HepG2 (cell line): ENCODE measurements at regions not wholly inside any gene's neighbourhood (a gene's known extent, or its start where the extent isn't known, plus 50 kb on each side); places are given as distances from the start of the nearest gene placed in this dataset.

Experiments used
- ATAC-seq: fragments of 200-7000 bp; cut with Tn5 transposase; 3 replicates; pipeline ENCODE4 v1.9.1; 2020; ENCODE audit warnings: mild to moderate bottlenecking, moderate library complexity
- BruUV-seq: library from RNA; stranded (reverse); fragments of 400-500 nt; replicated peaks from 2 replicates; lab custom pipeline; 2021; lab: Mats Ljungman, UMichigan
- CTCF ChIA-PET: fragments of 300-600 bp; formaldehyde crosslinking; extraction: SDS; loops from one replicate; lab custom pipeline; 2021; ENCODE audit warnings: low total read pairs, inconsistent platforms, low intra/inter-chr PET ratio; lab: Yijun Ruan, JAX
- POLR2A ChIA-PET: fragments of 350-600 bp; sonication (Branson Sonifier 250); formaldehyde crosslinking; loops from one replicate; lab custom pipeline; 2020; ENCODE audit warnings: antibody characterized with exemption, inconsistent platforms; lab: Yijun Ruan, JAX
- DNase-seq: peaks from one replicate; pipeline ENCODE4 v3.0.0-alpha.2; 2015; ENCODE audit warnings: low spot score
- FAIRE-seq: peaks from 3 replicates; lab custom pipeline; 2011; peaks lifted over from hg19 to GRCh38; lab: Jason Lieb, UNC
- H2AFZ ChIP-seq: one replicate; pipeline ENCODE4 v1.6.1; 2011; ENCODE audit warnings: low read length, inconsistent platforms
- H3K27ac ChIP-seq: fragments of 300-600 bp; 3 replicates; pipeline ENCODE4 v1.8.0; 2011; ENCODE audit warnings: mixed run types, mild to moderate bottlenecking, mixed read lengths, low read length, inconsistent platforms; ENCODE audit not compliant: insufficient read depth; ENCODE audit errors: extremely low read length
- H3K27me3 ChIP-seq, 2 experiments: fragments of 200-600 bp in 1 of 2; 2 replicates in 1 of 2; 3 replicates in 1 of 2; pipeline versions ENCODE4 v1.6.0 to v1.8.0; 2011; ENCODE audit warnings: low read length in 2 of 2, mild to moderate bottlenecking in 2 of 2, moderate library complexity in 2 of 2, inconsistent platforms in 1 of 2; ENCODE audit not compliant: insufficient read depth in 2 of 2, control insufficient read depth in 1 of 2
- H3K36me3 ChIP-seq, 2 experiments: fragments of 200-600 bp in 1 of 2; replicated peaks in 1 of 2; 2 replicates in 1 of 2; 3 replicates in 1 of 2; pipeline versions ENCODE4 v1.5.1 to v1.8.0; 2011; ENCODE audit warnings: low read length in 2 of 2, inconsistent platforms in 1 of 2; ENCODE audit not compliant: insufficient read depth in 2 of 2, control insufficient read depth in 1 of 2
- H3K4me1 ChIP-seq: 2 replicates; pipeline ENCODE4 v1.5.1; 2012; ENCODE audit warnings: low read length, inconsistent platforms; ENCODE audit not compliant: insufficient read depth
- H3K4me2 ChIP-seq: 2 replicates; pipeline ENCODE4 v1.6.0; 2011; ENCODE audit warnings: low read depth, low read length, inconsistent platforms
- H3K4me3 ChIP-seq, 3 experiments: fragments of 200-600 bp in 1 of 3; sonication (generic), shearing (Covaris generic) in 1 of 3; replicated peaks in 1 of 3; 2 replicates each; pipeline ENCODE4 v1.5.1; 2011 to 2016; ENCODE audit warnings: low read length in 3 of 3, inconsistent platforms in 2 of 3, low read depth in 2 of 3, mild to moderate bottlenecking in 2 of 3, control low read depth in 1 of 3, mixed read lengths in 1 of 3; ENCODE audit not compliant: insufficient read depth in 1 of 3
- H3K79me2 ChIP-seq: one replicate; pipeline ENCODE4 v1.6.1; 2011; ENCODE audit warnings: low read length, inconsistent platforms; ENCODE audit not compliant: insufficient read depth
- H3K9ac ChIP-seq: 2 replicates; pipeline ENCODE4 v1.6.0; 2011; ENCODE audit warnings: mild to moderate bottlenecking, low read depth, low read length, inconsistent platforms; ENCODE audit not compliant: insufficient read depth
- H3K9me3 ChIP-seq: 2 replicates; pipeline ENCODE4 v1.5.1; 2012; ENCODE audit warnings: mild to moderate bottlenecking, low read length
- H4K20me1 ChIP-seq: 2 replicates; pipeline ENCODE4 v1.6.0; 2011; ENCODE audit warnings: inconsistent platforms, mild to moderate bottlenecking, low read length, moderate library complexity; ENCODE audit not compliant: insufficient read depth
- BRD4 ChIP-seq: sonication (generic); formaldehyde crosslinking; IDR thresholded peaks from 2 replicates; pipeline ENCODE4 v1.4.0; 2020; ENCODE audit warnings: missing genetic modification reagents
- GTF2F1 ChIP-seq: fragments of 150-350 bp; IDR thresholded peaks from 2 replicates; pipeline ENCODE4 v1.6.1; 2014; ENCODE audit warnings: low read length
- HNF1B ChIP-seq: sonication (generic); formaldehyde crosslinking; IDR thresholded peaks from 2 replicates; pipeline ENCODE4 v1.5.1; 2020; ENCODE audit warnings: mild to moderate bottlenecking, moderate library complexity, missing genetic modification reagents
- MAF1 ChIP-seq: sonication (generic); formaldehyde crosslinking; IDR thresholded peaks from 2 replicates; pipeline ENCODE4 v1.5.0; 2020; ENCODE audit warnings: missing genetic modification reagents, borderline replicate concordance
- RARG ChIP-seq: sonication (generic); formaldehyde crosslinking; IDR thresholded peaks from 2 replicates; pipeline ENCODE4 v1.4.0; 2020; ENCODE audit warnings: low read depth, mild to moderate bottlenecking, missing genetic modification reagents
- RXRB ChIP-seq: IDR thresholded peaks from 2 replicates; pipeline ENCODE4 v1.6.1; 2016; ENCODE audit warnings: borderline replicate concordance, missing genetic modification reagents, missing compliant biosample characterization
- SCMH1 ChIP-seq: sonication (generic); formaldehyde crosslinking; IDR thresholded peaks from 2 replicates; pipeline ENCODE4 v1.9.0; 2021; ENCODE audit warnings: missing genetic modification reagents, mild to moderate bottlenecking, borderline replicate concordance
- SNAPC4 ChIP-seq: sonication (generic); formaldehyde crosslinking; IDR thresholded peaks from 2 replicates; pipeline ENCODE4 v1.4.0; 2020; ENCODE audit warnings: mild to moderate bottlenecking, missing genetic modification reagents
- TOPORS ChIP-seq: sonication (generic); formaldehyde crosslinking; IDR thresholded peaks from 2 replicates; pipeline ENCODE4 v1.8.0; 2023; ENCODE audit warnings: mild to moderate bottlenecking, missing genetic modification reagents
- TRIM24 ChIP-seq: sonication (generic); formaldehyde crosslinking; IDR thresholded peaks from 2 replicates; pipeline ENCODE4 v1.8.0; 2022; ENCODE audit warnings: mild to moderate bottlenecking, missing genetic modification reagents
- ZNF230 ChIP-seq: sonication (generic); formaldehyde crosslinking; IDR thresholded peaks from 2 replicates; pipeline ENCODE4 v1.4.0; 2020; ENCODE audit warnings: mild to moderate bottlenecking, missing genetic modification reagents
- ZNF276 ChIP-seq: sonication (generic); formaldehyde crosslinking; IDR thresholded peaks from 2 replicates; pipeline ENCODE4 v1.4.0; 2020; ENCODE audit warnings: mild to moderate bottlenecking, low read depth, missing genetic modification reagents
- ZNF33A ChIP-seq: sonication (generic); formaldehyde crosslinking; IDR thresholded peaks from 2 replicates; pipeline ENCODE4 v1.5.1; 2020; ENCODE audit warnings: missing genetic modification reagents, mild to moderate bottlenecking, moderate library complexity, borderline replicate concordance
- ZNF597 ChIP-seq: sonication (generic); formaldehyde crosslinking; IDR thresholded peaks from 2 replicates; pipeline ENCODE4 v1.5.0; 2020; ENCODE audit warnings: missing genetic modification reagents
- ZNF761 ChIP-seq: sonication (generic); formaldehyde crosslinking; conservative IDR thresholded peaks from 2 replicates; pipeline ENCODE4 v1.4.0; 2020; ENCODE audit warnings: mild to moderate bottlenecking, missing genetic modification reagents
- ZNF775 ChIP-seq: sonication (generic); formaldehyde crosslinking; IDR thresholded peaks from 2 replicates; pipeline ENCODE4 v1.4.0; 2020; ENCODE audit warnings: missing genetic modification reagents, mild to moderate bottlenecking, moderate library complexity, borderline replicate concordance
- WGBS: methylation state at CpG from one replicate; pipeline ENCODE4 v1.1.6; 2017; ENCODE audit warnings: low lambda C conversion rate; 5-methylcytosine and 5-hydroxymethylcytosine counted together
- in situ Hi-C: cut with HindIII; loops from 2 replicates; pipeline ENCODE4 v1.10.0; 2017; ENCODE audit warnings: low pct_unique_long_range_greater_than_20kb; ENCODE audit not compliant: extremely low pct_ligation_motif_present
- intact Hi-C: fragments of 100-400 bp; cut with micrococcal nuclease; formaldehyde crosslinking; loops from one replicate; pipeline ENCODE4 v1.10.0; 2022; ENCODE audit not compliant: unreplicated experiment

GRCh38 chr5:97542469-97542868, 359.4 kb upstream of the RIOK2 start:
- no peak overlapping the region for H2AFZ ChIP-seq
- ATAC-seq (no peak), DNase-seq (no peak), FAIRE-seq (no peak)
- BruUV-seq, result no TSS peak
- no peaks in the 10 kb centered on the region for H3K79me2 ChIP-seq
- no peak overlapping the region for H3K9ac ChIP-seq
- no peaks in the 10 kb centered on the region for H3K27me3 ChIP-seq
- H4K20me1 ChIP-seq, result no peaks in the 10 kb centered on the region
- H3K9me3 ChIP-seq, result no peaks in the 10 kb centered on the region
- intact Hi-C loops (no loop called here), in situ Hi-C loops (loop anchor here (25.0 kb wide), 2 partner anchors 255 to 1295 kb away; no protein-coding TSS in a partner anchor)
- ChIA-PET POLR2A (no interaction called here), CTCF (no interaction called here)
- WGBS, result 0% methylated on average over 1 of the region's 1 CpG
- no peaks in the 10 kb centered on the region for H3K4me1 ChIP-seq
- H3K27ac ChIP-seq, result no peak overlapping the region
- H3K4me2 ChIP-seq, result no peak overlapping the region
- no peaks in the 10 kb centered on the region for H3K36me3 ChIP-seq
- H3K4me3 ChIP-seq, result no peak overlapping the region
- TF ChIP-seq GTF2F1 (no peak), ZNF775 (CRISPR knock-in tag) (no peak), RXRB (CRISPR knock-in tag) (no peak), ZNF33A (no peak), TOPORS (CRISPR knock-in tag) (no peak), ZNF230 (no peak), MAF1 (CRISPR knock-in tag) (no peak), HNF1B (CRISPR knock-in tag) (no peak), BRD4 (no peak), SNAPC4 (CRISPR knock-in tag) (no peak), ZNF276 (CRISPR knock-in tag) (no peak), SCMH1 (CRISPR knock-in tag) (no peak), ZNF597 (CRISPR knock-in tag) (no peak), ZNF761 (CRISPR knock-in tag) (no peak), TRIM24 (CRISPR knock-in tag) (no peak), RARG (no peak)
